Endothelial cell (in vitro differentiated cells): ENCODE measurements at regions not wholly inside any gene's neighbourhood (a gene's known extent, or its start where the extent isn't known, plus 50 kb on each side); places are given as distances from the start of the nearest gene placed in this dataset.
"Not testable (repeated sequence)": the region's sequence is repeated elsewhere in the genome, so short reads cannot be mapped to it uniquely, and the experiment has no call there.

ENCODE experiments used
- DNase-seq: peaks from one replicate; pipeline ENCODE4 v3.0.0; 2021; ENCODE audit warnings: low spot score
- H3K27ac Mint-ChIP-seq: one replicate; pipeline ENCODE4 v1.8.0; 2021; ENCODE audit warnings: mixed read lengths, inconsistent platforms; ENCODE audit not compliant: unreplicated experiment
- H3K27me3 Mint-ChIP-seq: one replicate; pipeline ENCODE4 v1.8.0; 2021; ENCODE audit warnings: mild to moderate bottlenecking, moderate library complexity, mixed read lengths, inconsistent platforms; ENCODE audit not compliant: unreplicated experiment
- H3K36me3 Mint-ChIP-seq: one replicate; pipeline ENCODE4 v1.8.0; 2021; ENCODE audit warnings: mild to moderate bottlenecking, low read depth, mixed read lengths, inconsistent platforms; ENCODE audit not compliant: unreplicated experiment
- H3K4me1 Mint-ChIP-seq: one replicate; pipeline ENCODE4 v1.8.0; 2021; ENCODE audit warnings: mild to moderate bottlenecking, mixed read lengths, inconsistent platforms; ENCODE audit not compliant: unreplicated experiment
- H3K4me3 Mint-ChIP-seq: one replicate; pipeline ENCODE4 v1.8.0; 2021; ENCODE audit warnings: mild to moderate bottlenecking, mixed read lengths, inconsistent platforms; ENCODE audit not compliant: unreplicated experiment
- H3K9me3 Mint-ChIP-seq: one replicate; pipeline ENCODE4 v1.8.0; 2021; ENCODE audit warnings: mixed read lengths, inconsistent platforms; ENCODE audit not compliant: unreplicated experiment
- TF ChIP-seq, protein P1 (sequence below): fragments of 200-600 bp; sonication (generic); IDR thresholded peaks from one replicate; pipeline ENCODE4 v1.5.0; 2021; ENCODE audit warnings: antibody characterized with exemption; ENCODE audit not compliant: unreplicated experiment

GRCh38 chr13:44648392-44649103, 72.4 kb upstream of the TSC22D1 start:
- TF ChIP-seq, protein P1, sequence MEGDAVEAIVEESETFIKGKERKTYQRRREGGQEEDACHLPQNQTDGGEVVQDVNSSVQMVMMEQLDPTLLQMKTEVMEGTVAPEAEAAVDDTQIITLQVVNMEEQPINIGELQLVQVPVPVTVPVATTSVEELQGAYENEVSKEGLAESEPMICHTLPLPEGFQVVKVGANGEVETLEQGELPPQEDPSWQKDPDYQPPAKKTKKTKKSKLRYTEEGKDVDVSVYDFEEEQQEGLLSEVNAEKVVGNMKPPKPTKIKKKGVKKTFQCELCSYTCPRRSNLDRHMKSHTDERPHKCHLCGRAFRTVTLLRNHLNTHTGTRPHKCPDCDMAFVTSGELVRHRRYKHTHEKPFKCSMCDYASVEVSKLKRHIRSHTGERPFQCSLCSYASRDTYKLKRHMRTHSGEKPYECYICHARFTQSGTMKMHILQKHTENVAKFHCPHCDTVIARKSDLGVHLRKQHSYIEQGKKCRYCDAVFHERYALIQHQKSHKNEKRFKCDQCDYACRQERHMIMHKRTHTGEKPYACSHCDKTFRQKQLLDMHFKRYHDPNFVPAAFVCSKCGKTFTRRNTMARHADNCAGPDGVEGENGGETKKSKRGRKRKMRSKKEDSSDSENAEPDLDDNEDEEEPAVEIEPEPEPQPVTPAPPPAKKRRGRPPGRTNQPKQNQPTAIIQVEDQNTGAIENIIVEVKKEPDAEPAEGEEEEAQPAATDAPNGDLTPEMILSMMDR: peak; percentile 68
- H3K27ac Mint-ChIP-seq: no peak overlapping the region

DNA sequence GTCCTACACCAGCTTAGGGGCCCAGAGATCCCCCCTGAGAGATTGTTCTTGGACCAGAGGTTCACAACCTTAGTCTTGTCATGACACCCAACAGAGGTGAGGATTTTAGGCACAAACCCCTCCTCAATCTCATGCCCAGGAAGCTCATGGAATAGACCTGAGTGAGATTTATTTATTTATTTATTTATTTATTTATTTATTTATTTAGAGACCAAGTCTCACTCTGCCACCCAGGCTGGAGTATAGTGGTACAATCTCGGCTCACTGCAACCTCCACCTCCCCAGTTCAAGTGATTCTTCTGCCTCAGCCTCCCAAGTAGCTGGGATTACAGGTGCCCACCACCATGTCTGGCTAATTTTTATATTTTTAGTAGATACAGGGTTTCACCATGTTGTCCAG, 71.4 kb upstream of the TSC22D1 start:
- H3K27ac Mint-ChIP-seq, H3K36me3 Mint-ChIP-seq, H3K9me3 Mint-ChIP-seq, H3K27me3 Mint-ChIP-seq, H3K4me3 Mint-ChIP-seq, DNase-seq: not testable (repeated sequence)
- H3K4me1 Mint-ChIP-seq: peaks cover 11% of the 10 kb centered on the region

More at GRCh38 chr13:44648392-44649103, 72.4 kb upstream of the TSC22D1 start:
- Mint-ChIP-seq H3K9me3 (no peaks in the 10 kb centered on the region), H3K36me3 (no peaks in the 10 kb centered on the region), H3K4me3 (no peak overlapping the region), H3K4me1 (peaks cover 11% of the 10 kb centered on the region), H3K27me3 (peaks cover 2% of the 10 kb centered on the region)
- DNase-seq: no peak

DNA sequence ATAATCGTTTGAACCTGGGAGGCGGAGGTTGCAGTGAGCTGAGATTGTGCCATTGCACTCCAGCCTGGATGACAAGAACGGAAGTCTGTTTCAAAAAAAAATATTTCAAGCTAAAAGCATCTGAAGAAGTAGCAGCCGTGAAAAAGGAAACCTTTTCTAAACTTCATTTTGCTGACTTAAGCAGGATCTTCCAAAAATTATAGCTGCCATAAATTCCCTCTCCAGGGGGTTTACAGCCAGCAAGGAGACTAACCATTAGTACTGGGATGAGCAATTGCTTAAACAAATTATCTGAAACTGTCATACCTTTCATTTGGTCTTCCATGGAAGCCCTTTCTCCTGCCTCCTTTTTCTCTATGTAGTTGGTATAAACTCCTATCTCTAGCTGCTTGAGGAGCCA, 69.9 kb upstream of the TSC22D1 start:
- Mint-ChIP-seq H3K4me3 (no peak overlapping the region), H3K27ac (no peak overlapping the region), H3K9me3 (no peaks in the 10 kb centered on the region), H3K4me1 (peaks cover 11% of the 10 kb centered on the region), H3K27me3 (peaks cover 2% of the 10 kb centered on the region), H3K36me3 (no peaks in the 10 kb centered on the region)
- TF ChIP-seq, protein P1: no peak
- DNase-seq: no peak

DNA sequence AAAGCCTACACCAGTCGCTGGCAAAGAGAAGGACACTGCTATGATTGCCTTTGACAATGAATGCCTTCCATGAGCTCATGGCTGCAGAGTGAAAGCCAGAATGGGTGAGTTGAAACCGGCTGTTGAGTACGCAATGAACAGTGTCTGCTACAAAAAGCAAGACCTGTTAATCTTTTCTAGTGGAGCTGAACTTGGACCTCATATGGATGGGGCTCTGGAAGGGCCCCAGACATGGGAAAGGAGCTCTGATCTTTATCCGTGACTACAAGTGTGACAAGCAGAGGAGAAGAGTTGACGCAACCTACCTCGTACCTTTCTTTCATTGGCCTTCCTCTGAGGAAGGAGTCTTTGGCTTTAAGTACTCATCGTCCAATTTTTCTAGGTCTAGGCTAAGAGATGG, 67.1 kb upstream of the TSC22D1 start:
- H3K27me3 Mint-ChIP-seq: no peaks in the 10 kb centered on the region
- no peak for DNase-seq
- no peaks in the 10 kb centered on the region for H3K4me1 Mint-ChIP-seq
- TF ChIP-seq, protein P1: no peak
- H3K9me3 Mint-ChIP-seq: no peaks in the 10 kb centered on the region
- no peak overlapping the region for H3K27ac Mint-ChIP-seq
- H3K36me3 Mint-ChIP-seq: no peaks in the 10 kb centered on the region
- no peak overlapping the region for H3K4me3 Mint-ChIP-seq

DNA sequence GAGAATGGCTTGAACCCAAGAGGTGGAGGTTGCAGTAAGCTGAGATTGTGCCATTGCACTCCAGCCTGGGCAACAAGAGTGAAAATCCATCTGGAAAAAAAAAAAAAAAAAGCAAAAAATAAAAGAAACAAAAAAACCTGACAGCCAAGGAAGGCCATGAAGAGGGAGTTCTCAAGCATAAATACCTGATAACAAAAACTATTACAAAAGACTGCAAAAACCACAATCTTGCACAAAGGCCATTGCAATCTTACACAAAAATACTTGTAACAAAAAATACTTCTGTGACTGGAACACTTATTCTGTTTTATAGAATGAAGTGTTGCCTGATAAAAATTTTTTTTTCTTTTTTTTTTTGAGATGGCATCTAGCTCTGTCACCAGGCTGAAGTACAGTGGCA, 61.5 kb upstream of the TSC22D1 start:
- Mint-ChIP-seq H3K4me3 (no peak overlapping the region), H3K27me3 (no peaks in the 10 kb centered on the region), H3K27ac (no peak overlapping the region), H3K9me3 (no peaks in the 10 kb centered on the region), H3K4me1 (no peaks in the 10 kb centered on the region), H3K36me3 (no peaks in the 10 kb centered on the region)
- DNase-seq: no peak
- TF ChIP-seq, protein P1: no peak
